ENCODE measurements at regions not wholly inside any gene's neighbourhood (a gene's known extent, or its start where the extent isn't known, plus 50 kb on each side); places are given as distances from the start of the nearest gene placed in this dataset.

- Histone ChIP-seq H3K4me1 (ENCODE audit: control insufficient read depth in 2 of 3, insufficient read depth in 2 of 3, low read depth in 1 of 3, low read length in 3 of 3) (no peaks in the 10 kb centered on the region), H3K27me3 (ENCODE audit: control insufficient read depth, insufficient read depth, low read length) (no peaks in the 10 kb centered on the region), H3K9ac (ENCODE audit: low read length in 3 of 3) (no peak overlapping the region), H3K36me3 (ENCODE audit: control insufficient read depth in 2 of 3, insufficient read depth in 3 of 3, low read length in 3 of 3) (no peaks in the 10 kb centered on the region), H3K27ac (ENCODE audit: low read depth in 2 of 2, low read length in 2 of 2) (no peak overlapping the region), H3K9me3 (ENCODE audit: control insufficient read depth in 2 of 3, insufficient read depth in 1 of 3, low read length in 3 of 3) (no peaks in the 10 kb centered on the region), H3K4me3 (ENCODE audit: low read length in 3 of 3) (no peak overlapping the region)
- intact Hi-C loops (cut with DNase I): no loop called here
- FAIRE-seq: no peak
- DNase-seq: peak in 2 of 5 donors; percentile 20 to 37
- TF ChIP-seq, protein P1, sequence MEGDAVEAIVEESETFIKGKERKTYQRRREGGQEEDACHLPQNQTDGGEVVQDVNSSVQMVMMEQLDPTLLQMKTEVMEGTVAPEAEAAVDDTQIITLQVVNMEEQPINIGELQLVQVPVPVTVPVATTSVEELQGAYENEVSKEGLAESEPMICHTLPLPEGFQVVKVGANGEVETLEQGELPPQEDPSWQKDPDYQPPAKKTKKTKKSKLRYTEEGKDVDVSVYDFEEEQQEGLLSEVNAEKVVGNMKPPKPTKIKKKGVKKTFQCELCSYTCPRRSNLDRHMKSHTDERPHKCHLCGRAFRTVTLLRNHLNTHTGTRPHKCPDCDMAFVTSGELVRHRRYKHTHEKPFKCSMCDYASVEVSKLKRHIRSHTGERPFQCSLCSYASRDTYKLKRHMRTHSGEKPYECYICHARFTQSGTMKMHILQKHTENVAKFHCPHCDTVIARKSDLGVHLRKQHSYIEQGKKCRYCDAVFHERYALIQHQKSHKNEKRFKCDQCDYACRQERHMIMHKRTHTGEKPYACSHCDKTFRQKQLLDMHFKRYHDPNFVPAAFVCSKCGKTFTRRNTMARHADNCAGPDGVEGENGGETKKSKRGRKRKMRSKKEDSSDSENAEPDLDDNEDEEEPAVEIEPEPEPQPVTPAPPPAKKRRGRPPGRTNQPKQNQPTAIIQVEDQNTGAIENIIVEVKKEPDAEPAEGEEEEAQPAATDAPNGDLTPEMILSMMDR (IDR thresholded peaks at IDR 0.05; ENCODE audit: borderline replicate concordance, extremely low read depth, insufficient read depth): no peak
Observed at GRCh38 chr14:98173305-98173704, 1098.7 kb downstream of the BCL11B start.

- TF ChIP-seq, protein P1 (IDR thresholded peaks at IDR 0.05; ENCODE audit: borderline replicate concordance, extremely low read depth, insufficient read depth): no peak
- Histone ChIP-seq H3K36me3 (ENCODE audit: control insufficient read depth in 2 of 3, insufficient read depth in 3 of 3, low read length in 3 of 3) (no peaks in the 10 kb centered on the region), H3K27me3 (ENCODE audit: control insufficient read depth, insufficient read depth, low read length) (no peaks in the 10 kb centered on the region), H3K4me1 (ENCODE audit: control insufficient read depth in 2 of 3, insufficient read depth in 2 of 3, low read depth in 1 of 3, low read length in 3 of 3) (no peaks in the 10 kb centered on the region), H3K9me3 (ENCODE audit: control insufficient read depth in 2 of 3, insufficient read depth in 1 of 3, low read length in 3 of 3) (no peaks in the 10 kb centered on the region), H3K4me3 (ENCODE audit: low read length in 3 of 3) (no peak overlapping the region), H3K9ac (ENCODE audit: low read length in 3 of 3) (no peak overlapping the region), H3K27ac (ENCODE audit: low read depth in 2 of 2, low read length in 2 of 2) (no peak overlapping the region)
- FAIRE-seq (no peak), DNase-seq (no peak)
- intact Hi-C loops (cut with DNase I): no loop called here
Observed at GRCh38 chr14:98174041-98174440, 1098.0 kb downstream of the BCL11B start.

DNA sequence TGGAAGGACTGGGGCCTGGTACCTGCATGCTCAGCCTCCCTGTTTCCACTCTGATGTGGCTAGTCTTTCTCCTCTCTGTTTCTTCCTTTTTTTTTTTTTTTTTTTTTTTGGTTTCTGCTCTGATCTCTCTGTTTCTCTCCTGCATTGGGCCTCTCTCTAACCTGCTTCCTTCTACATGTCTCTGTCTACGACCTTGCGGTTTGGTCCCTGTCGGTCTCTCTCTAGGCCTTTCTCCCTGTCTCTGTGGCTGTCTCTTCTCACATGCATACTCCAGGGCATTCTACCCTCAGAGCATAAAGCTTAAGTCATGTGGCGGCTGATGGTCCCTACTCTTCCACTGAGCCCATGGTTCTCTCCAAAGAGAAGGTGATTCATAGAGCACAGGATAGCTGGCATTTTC is 1096.6 kb downstream of the BCL11B start:
- H3K4me3 ChIP-seq (ENCODE audit: low read length in 3 of 3): no peak overlapping the region
- H3K27me3 ChIP-seq (ENCODE audit: control insufficient read depth, insufficient read depth, low read length): no peaks in the 10 kb centered on the region
- H3K36me3 ChIP-seq (ENCODE audit: control insufficient read depth in 2 of 3, insufficient read depth in 3 of 3, low read length in 3 of 3): no peaks in the 10 kb centered on the region
- no peak overlapping the region for H3K27ac ChIP-seq (ENCODE audit: low read depth in 2 of 2, low read length in 2 of 2)
- intact Hi-C loops (cut with DNase I): no loop called here
- no peak for DNase-seq
- no peaks in the 10 kb centered on the region for H3K4me1 ChIP-seq (ENCODE audit: control insufficient read depth in 2 of 3, insufficient read depth in 2 of 3, low read depth in 1 of 3, low read length in 3 of 3)
- H3K9ac ChIP-seq (ENCODE audit: low read length in 3 of 3): no peak overlapping the region
- no peak for FAIRE-seq
- no peaks in the 10 kb centered on the region for H3K9me3 ChIP-seq (ENCODE audit: control insufficient read depth in 2 of 3, insufficient read depth in 1 of 3, low read length in 3 of 3)
- TF ChIP-seq, protein P1 (IDR thresholded peaks at IDR 0.05; ENCODE audit: borderline replicate concordance, extremely low read depth, insufficient read depth): no peak

DNA sequence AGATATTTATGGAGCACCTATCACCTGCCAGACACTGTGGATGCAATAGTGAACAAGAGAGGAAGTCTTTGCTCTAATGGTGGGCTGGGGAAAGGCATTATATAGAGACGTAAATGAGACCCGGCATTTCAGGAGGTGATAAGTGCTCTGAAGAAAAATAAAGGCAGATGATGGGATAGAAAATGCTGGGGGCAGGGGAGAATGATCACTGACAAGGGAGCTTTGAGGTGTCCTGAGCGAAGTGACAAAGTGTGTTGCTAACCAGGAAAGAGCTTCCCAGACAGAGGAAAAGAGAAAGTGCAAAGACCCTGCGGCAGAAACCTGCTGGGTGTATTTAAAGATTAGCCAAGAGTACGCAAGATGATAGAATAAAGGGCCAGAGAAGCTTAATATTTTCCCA is 1096.1 kb downstream of the BCL11B start:
- intact Hi-C loops (cut with DNase I): no loop called here
- TF ChIP-seq, protein P1 (IDR thresholded peaks at IDR 0.05; ENCODE audit: borderline replicate concordance, extremely low read depth, insufficient read depth): no peak
- DNase-seq (no peak), FAIRE-seq (no peak)
- no peak overlapping the region for H3K27ac ChIP-seq (ENCODE audit: low read depth in 2 of 2, low read length in 2 of 2)
- H3K4me1 ChIP-seq (ENCODE audit: control insufficient read depth in 2 of 3, insufficient read depth in 2 of 3, low read depth in 1 of 3, low read length in 3 of 3): no peaks in the 10 kb centered on the region
- no peaks in the 10 kb centered on the region for H3K36me3 ChIP-seq (ENCODE audit: control insufficient read depth in 2 of 3, insufficient read depth in 3 of 3, low read length in 3 of 3)
- H3K27me3 ChIP-seq (ENCODE audit: control insufficient read depth, insufficient read depth, low read length): no peaks in the 10 kb centered on the region
- H3K4me3 ChIP-seq (ENCODE audit: low read length in 3 of 3): no peak overlapping the region
- no peaks in the 10 kb centered on the region for H3K9me3 ChIP-seq (ENCODE audit: control insufficient read depth in 2 of 3, insufficient read depth in 1 of 3, low read length in 3 of 3)
- no peak overlapping the region for H3K9ac ChIP-seq (ENCODE audit: low read length in 3 of 3)

All from kidney (tissue), 13 donors.